ENCODE measurements at regions not wholly inside any gene's neighbourhood (a gene's known extent, or its start where the extent isn't known, plus 50 kb on each side); places are given as distances from the start of the nearest gene placed in this dataset.
"Not testable (repeated sequence)": the region's sequence is repeated elsewhere in the genome, so short reads cannot be mapped to it uniquely, and the experiment has no call there.

DNA sequence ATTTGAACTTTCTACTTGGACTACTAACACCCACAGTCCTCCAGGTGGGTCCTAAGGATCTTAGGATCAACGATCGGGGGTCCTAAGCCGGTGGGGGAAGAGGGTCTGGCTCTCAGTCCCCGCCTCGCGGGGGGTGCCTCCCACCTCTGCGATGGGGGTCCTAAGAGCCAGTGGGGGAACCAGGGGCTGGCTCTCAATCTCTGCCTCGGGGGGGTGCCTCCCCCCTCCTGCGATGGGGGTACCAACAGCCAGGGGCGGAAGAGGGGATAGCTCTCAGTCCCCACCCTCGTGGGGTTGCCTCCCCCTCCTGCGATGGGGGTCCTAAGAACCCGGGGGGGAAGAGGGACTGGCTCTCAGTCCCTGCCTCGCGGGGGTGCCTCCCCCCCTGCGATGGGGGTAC lies 165.3 kb downstream of the ATP6V0E2 start:
- H3K4me3 ChIP-seq (ENCODE audit: control insufficient read depth in 2 of 3, extremely low read depth in 1 of 3, insufficient read depth in 2 of 3, low read depth in 1 of 3, low read length in 3 of 3); H3K9me1 ChIP-seq (ENCODE audit: control insufficient read depth, extremely low read depth, insufficient read depth, low read length); DNase-seq (ENCODE audit: low read depth, low spot score); H3K36me3 ChIP-seq (ENCODE audit: control insufficient read depth in 2 of 2, extremely low read depth in 1 of 2, insufficient read depth in 2 of 2, low read length in 2 of 2); H3K9ac ChIP-seq (ENCODE audit: control insufficient read depth, extremely low read depth, insufficient read depth, low read length); H3K27ac ChIP-seq (ENCODE audit: control insufficient read depth, insufficient read depth, low read length); H4K20me1 ChIP-seq (ENCODE audit: control insufficient read depth, extremely low read depth, insufficient read depth, low read length); H3K4me1 ChIP-seq (ENCODE audit: control insufficient read depth, extremely low read depth, insufficient read depth, low read length); H3K79me2 ChIP-seq (ENCODE audit: control insufficient read depth, insufficient read depth, low read length); H2AFZ ChIP-seq (ENCODE audit: control insufficient read depth, low read length); H3K27me3 ChIP-seq (ENCODE audit: control insufficient read depth, extremely low read depth, insufficient read depth, low read length); H3K4me2 ChIP-seq (ENCODE audit: control insufficient read depth, extremely low read depth, insufficient read depth, low read depth, low read length); FAIRE-seq; H3K9me3 ChIP-seq (ENCODE audit: control insufficient read depth, low read depth, low read length); dilution Hi-C loops (cut with MboI; ENCODE audit: extremely low pct_ligation_motif_present, low sequenced_read_pairs): not testable (repeated sequence)

DNA sequence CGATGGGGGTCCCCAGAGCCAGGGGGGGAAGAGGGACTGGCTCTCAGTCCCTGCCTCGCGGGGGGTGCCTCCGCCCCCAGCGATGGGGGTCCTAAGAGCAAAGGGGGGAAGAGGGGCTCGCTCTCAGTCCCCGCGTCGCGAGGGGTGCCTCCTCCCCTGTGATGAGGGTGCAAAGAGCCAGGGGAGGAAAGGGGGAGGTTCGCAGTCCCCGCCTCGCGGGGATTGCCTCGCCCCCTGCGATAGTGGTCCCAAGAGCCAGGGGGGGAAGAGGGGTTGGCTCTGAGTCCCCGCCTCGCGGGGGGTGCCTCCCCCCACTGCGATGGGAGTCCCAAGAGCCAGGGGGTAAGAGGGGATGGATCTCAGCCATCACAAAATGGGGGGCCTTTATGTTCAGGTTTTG lies 168.5 kb downstream of the ATP6V0E2 start:
- H2AFZ ChIP-seq (ENCODE audit: control insufficient read depth, low read length); H3K9ac ChIP-seq (ENCODE audit: control insufficient read depth, extremely low read depth, insufficient read depth, low read length); H3K79me2 ChIP-seq (ENCODE audit: control insufficient read depth, insufficient read depth, low read length); H3K36me3 ChIP-seq (ENCODE audit: control insufficient read depth in 2 of 2, extremely low read depth in 1 of 2, insufficient read depth in 2 of 2, low read length in 2 of 2); H3K27ac ChIP-seq (ENCODE audit: control insufficient read depth, insufficient read depth, low read length); H3K4me2 ChIP-seq (ENCODE audit: control insufficient read depth, extremely low read depth, insufficient read depth, low read depth, low read length); FAIRE-seq; DNase-seq (ENCODE audit: low read depth, low spot score); H4K20me1 ChIP-seq (ENCODE audit: control insufficient read depth, extremely low read depth, insufficient read depth, low read length); H3K9me1 ChIP-seq (ENCODE audit: control insufficient read depth, extremely low read depth, insufficient read depth, low read length); H3K4me1 ChIP-seq (ENCODE audit: control insufficient read depth, extremely low read depth, insufficient read depth, low read length); H3K9me3 ChIP-seq (ENCODE audit: control insufficient read depth, low read depth, low read length); H3K4me3 ChIP-seq (ENCODE audit: control insufficient read depth in 2 of 3, extremely low read depth in 1 of 3, insufficient read depth in 2 of 3, low read depth in 1 of 3, low read length in 3 of 3); dilution Hi-C loops (cut with MboI; ENCODE audit: extremely low pct_ligation_motif_present, low sequenced_read_pairs); H3K27me3 ChIP-seq (ENCODE audit: control insufficient read depth, extremely low read depth, insufficient read depth, low read length): not testable (repeated sequence)

DNA sequence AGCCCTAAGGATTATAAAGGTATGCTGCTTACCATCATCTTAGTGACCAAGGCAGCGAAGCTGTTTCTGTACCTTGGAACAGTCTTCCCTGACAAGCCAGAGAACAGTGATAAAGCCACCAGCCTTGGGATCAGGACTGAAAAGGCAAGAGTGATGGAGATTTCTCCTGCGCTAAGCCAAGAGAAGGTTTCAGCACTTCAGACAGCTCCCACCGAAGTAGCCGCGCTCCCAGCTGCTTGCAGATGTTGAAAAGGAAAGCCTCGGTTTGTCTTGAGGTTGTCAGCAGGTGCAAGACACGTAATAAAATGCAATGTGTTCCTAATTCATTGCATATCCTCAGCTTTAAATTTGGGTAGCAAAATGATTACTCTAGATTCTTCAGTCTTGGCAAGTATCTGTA lies 171.0 kb downstream of the ATP6V0E2 start:
- dilution Hi-C loops (cut with MboI; ENCODE audit: extremely low pct_ligation_motif_present, low sequenced_read_pairs); H2AFZ ChIP-seq (ENCODE audit: control insufficient read depth, low read length); H3K36me3 ChIP-seq (ENCODE audit: control insufficient read depth in 2 of 2, extremely low read depth in 1 of 2, insufficient read depth in 2 of 2, low read length in 2 of 2); H3K9me1 ChIP-seq (ENCODE audit: control insufficient read depth, extremely low read depth, insufficient read depth, low read length); H4K20me1 ChIP-seq (ENCODE audit: control insufficient read depth, extremely low read depth, insufficient read depth, low read length); H3K4me1 ChIP-seq (ENCODE audit: control insufficient read depth, extremely low read depth, insufficient read depth, low read length); H3K27ac ChIP-seq (ENCODE audit: control insufficient read depth, insufficient read depth, low read length); H3K79me2 ChIP-seq (ENCODE audit: control insufficient read depth, insufficient read depth, low read length); H3K27me3 ChIP-seq (ENCODE audit: control insufficient read depth, extremely low read depth, insufficient read depth, low read length); H3K4me3 ChIP-seq (ENCODE audit: control insufficient read depth in 2 of 3, extremely low read depth in 1 of 3, insufficient read depth in 2 of 3, low read depth in 1 of 3, low read length in 3 of 3); H3K4me2 ChIP-seq (ENCODE audit: control insufficient read depth, extremely low read depth, insufficient read depth, low read depth, low read length); H3K9me3 ChIP-seq (ENCODE audit: control insufficient read depth, low read depth, low read length); DNase-seq (ENCODE audit: low read depth, low spot score); H3K9ac ChIP-seq (ENCODE audit: control insufficient read depth, extremely low read depth, insufficient read depth, low read length): not testable (repeated sequence)
- peak; percentile 34 for FAIRE-seq

DNA sequence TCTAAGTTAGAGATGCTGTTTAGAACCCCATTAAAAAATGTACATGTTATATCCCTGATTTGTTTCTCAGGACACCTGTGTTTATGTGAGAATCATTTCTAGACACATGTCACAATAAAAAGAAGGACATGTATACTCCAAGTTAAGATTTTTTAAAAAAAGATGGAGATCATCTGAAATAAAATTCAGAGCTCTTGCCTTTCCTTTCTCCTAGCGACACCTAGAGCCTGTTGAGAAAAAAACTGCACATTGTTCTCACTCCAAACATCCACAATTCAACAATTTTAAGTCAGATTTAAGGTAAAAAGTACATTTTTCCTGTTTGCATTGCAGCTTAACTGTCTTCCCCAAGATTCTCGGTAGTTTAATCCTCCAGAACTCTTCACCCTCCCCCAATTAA lies 171.8 kb downstream of the ATP6V0E2 start:
- H3K4me3 ChIP-seq (ENCODE audit: control insufficient read depth in 2 of 3, extremely low read depth in 1 of 3, insufficient read depth in 2 of 3, low read depth in 1 of 3, low read length in 3 of 3); H4K20me1 ChIP-seq (ENCODE audit: control insufficient read depth, extremely low read depth, insufficient read depth, low read length); H3K27me3 ChIP-seq (ENCODE audit: control insufficient read depth, extremely low read depth, insufficient read depth, low read length); H3K36me3 ChIP-seq (ENCODE audit: control insufficient read depth in 2 of 2, extremely low read depth in 1 of 2, insufficient read depth in 2 of 2, low read length in 2 of 2); H3K9me1 ChIP-seq (ENCODE audit: control insufficient read depth, extremely low read depth, insufficient read depth, low read length); H3K9me3 ChIP-seq (ENCODE audit: control insufficient read depth, low read depth, low read length); DNase-seq (ENCODE audit: low read depth, low spot score); H2AFZ ChIP-seq (ENCODE audit: control insufficient read depth, low read length); H3K79me2 ChIP-seq (ENCODE audit: control insufficient read depth, insufficient read depth, low read length); H3K4me1 ChIP-seq (ENCODE audit: control insufficient read depth, extremely low read depth, insufficient read depth, low read length); H3K4me2 ChIP-seq (ENCODE audit: control insufficient read depth, extremely low read depth, insufficient read depth, low read depth, low read length); H3K9ac ChIP-seq (ENCODE audit: control insufficient read depth, extremely low read depth, insufficient read depth, low read length); dilution Hi-C loops (cut with MboI; ENCODE audit: extremely low pct_ligation_motif_present, low sequenced_read_pairs); H3K27ac ChIP-seq (ENCODE audit: control insufficient read depth, insufficient read depth, low read length); FAIRE-seq: not testable (repeated sequence)

DNA sequence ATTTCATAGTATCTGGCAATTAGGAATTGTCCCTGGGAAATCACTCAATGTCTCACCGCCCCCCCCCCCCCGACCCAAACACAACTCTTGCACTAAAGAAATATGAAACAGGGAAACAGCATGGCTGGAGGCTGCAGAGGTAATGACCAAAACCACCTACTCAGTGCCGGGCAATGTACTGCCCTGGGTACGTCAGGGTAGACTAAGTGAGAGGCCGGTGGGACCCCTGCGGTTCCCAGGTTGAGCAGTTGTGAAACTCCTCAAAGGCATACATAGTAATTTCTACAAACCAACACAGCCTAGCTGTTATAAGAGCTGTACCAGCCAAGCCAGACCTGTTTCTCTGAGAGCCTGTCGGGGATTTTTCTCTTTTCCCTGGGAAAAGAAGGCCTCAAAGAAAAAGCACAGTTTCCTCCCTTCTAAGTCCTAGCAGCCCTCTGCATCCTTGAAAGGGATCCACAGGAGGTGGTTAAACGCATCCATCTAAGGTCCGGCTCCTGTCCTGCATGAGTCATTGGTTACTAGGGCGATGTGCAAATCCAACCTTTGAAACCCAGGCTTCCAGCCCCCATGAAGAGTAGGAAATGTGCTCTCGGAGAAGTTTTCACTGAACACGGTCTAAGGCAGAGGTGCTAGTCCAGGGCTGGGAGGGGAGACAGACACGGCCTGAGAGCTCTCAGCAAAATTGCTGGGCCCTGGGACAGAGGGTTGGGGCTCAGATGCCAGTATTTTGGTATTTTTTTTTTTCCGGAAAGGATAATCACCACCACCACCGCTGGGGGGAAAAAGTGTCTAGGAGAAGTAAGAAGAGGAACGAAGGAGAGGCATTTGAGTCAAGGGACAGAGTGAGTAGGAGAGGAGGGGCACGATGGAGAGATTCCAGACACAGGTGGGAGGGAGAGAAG lies 172.8 kb downstream of the ATP6V0E2 start:
- H3K36me3 ChIP-seq (ENCODE audit: control insufficient read depth in 2 of 2, extremely low read depth in 1 of 2, insufficient read depth in 2 of 2, low read length in 2 of 2); FAIRE-seq; H3K4me1 ChIP-seq (ENCODE audit: control insufficient read depth, extremely low read depth, insufficient read depth, low read length); H3K4me3 ChIP-seq (ENCODE audit: control insufficient read depth in 2 of 3, extremely low read depth in 1 of 3, insufficient read depth in 2 of 3, low read depth in 1 of 3, low read length in 3 of 3); H3K9me1 ChIP-seq (ENCODE audit: control insufficient read depth, extremely low read depth, insufficient read depth, low read length); H3K4me2 ChIP-seq (ENCODE audit: control insufficient read depth, extremely low read depth, insufficient read depth, low read depth, low read length); H3K79me2 ChIP-seq (ENCODE audit: control insufficient read depth, insufficient read depth, low read length); dilution Hi-C loops (cut with MboI; ENCODE audit: extremely low pct_ligation_motif_present, low sequenced_read_pairs); H3K27ac ChIP-seq (ENCODE audit: control insufficient read depth, insufficient read depth, low read length); H4K20me1 ChIP-seq (ENCODE audit: control insufficient read depth, extremely low read depth, insufficient read depth, low read length); H3K27me3 ChIP-seq (ENCODE audit: control insufficient read depth, extremely low read depth, insufficient read depth, low read length); DNase-seq (ENCODE audit: low read depth, low spot score); H3K9me3 ChIP-seq (ENCODE audit: control insufficient read depth, low read depth, low read length); H2AFZ ChIP-seq (ENCODE audit: control insufficient read depth, low read length); H3K9ac ChIP-seq (ENCODE audit: control insufficient read depth, extremely low read depth, insufficient read depth, low read length): not testable (repeated sequence)
